Fibroblast of the aortic adventitia (primary cell): ENCODE measurements at regions not wholly inside any gene's neighbourhood (a gene's known extent, or its start where the extent isn't known, plus 50 kb on each side); places are given as distances from the start of the nearest gene placed in this dataset.

ENCODE experiments used
- DNase-seq: peaks from one replicate; pipeline ENCODE4 v3.0.0-alpha.2; 2010; ENCODE audit warnings: low read depth
- H3K4me3 ChIP-seq: 2 replicates; pipeline ENCODE4 v1.5.1; 2011; ENCODE audit warnings: low read depth, mild to moderate bottlenecking, control low read depth, low read length, moderate library complexity
- TF ChIP-seq, protein P1 (sequence below): IDR thresholded peaks from 2 replicates; pipeline ENCODE4 v1.5.1; 2011; ENCODE audit warnings: mild to moderate bottlenecking, low read length, control low read depth, inconsistent platforms; ENCODE audit not compliant: insufficient read depth

GRCh38 chr2:41962922-41963622, 84.7 kb upstream of the PKDCC start:
- TF ChIP-seq, protein P1, sequence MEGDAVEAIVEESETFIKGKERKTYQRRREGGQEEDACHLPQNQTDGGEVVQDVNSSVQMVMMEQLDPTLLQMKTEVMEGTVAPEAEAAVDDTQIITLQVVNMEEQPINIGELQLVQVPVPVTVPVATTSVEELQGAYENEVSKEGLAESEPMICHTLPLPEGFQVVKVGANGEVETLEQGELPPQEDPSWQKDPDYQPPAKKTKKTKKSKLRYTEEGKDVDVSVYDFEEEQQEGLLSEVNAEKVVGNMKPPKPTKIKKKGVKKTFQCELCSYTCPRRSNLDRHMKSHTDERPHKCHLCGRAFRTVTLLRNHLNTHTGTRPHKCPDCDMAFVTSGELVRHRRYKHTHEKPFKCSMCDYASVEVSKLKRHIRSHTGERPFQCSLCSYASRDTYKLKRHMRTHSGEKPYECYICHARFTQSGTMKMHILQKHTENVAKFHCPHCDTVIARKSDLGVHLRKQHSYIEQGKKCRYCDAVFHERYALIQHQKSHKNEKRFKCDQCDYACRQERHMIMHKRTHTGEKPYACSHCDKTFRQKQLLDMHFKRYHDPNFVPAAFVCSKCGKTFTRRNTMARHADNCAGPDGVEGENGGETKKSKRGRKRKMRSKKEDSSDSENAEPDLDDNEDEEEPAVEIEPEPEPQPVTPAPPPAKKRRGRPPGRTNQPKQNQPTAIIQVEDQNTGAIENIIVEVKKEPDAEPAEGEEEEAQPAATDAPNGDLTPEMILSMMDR: no peak
- DNase-seq: peak; percentile 51
- no peak overlapping the region for H3K4me3 ChIP-seq

DNA sequence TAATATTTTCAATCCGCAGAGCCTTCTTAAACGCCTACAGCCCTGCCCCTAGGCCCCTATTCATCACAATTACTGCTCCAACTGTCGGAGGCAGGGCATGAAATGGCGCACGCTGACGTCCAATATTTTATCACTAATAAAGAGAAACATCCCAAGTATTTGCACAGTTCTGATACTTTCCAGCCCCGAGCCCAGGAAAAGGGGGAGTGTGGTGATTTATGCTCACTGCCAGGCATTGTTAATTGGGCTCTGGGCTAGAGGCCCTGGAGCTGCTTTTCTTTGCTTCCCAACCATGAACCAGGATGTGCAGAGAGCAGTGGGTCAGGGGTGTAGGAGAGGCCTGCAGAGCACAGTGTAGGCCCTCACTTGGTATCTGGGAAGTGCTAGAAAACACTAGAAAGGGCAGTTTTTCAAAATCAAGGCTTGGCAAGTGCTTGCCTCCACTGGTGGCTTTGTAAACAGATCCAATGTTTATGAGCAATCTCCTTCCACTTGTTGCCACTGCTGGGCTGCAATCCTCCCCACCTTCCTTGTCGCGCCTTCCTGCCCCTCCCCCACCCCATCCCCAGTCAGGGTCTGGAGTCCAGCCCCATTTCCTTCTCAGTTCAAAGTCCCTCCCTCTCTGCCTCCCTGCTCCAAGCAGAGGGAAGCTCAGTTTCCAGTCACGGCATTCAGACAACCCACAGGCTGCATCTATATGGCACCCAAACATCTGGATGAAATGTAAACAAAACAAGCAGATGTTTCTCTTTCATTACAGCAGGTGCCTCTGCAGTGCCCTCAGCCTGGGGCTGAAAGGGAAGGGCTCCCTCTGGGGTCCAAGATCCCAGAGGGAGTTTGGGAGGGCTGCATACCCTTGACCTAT, 83.9 kb upstream of the PKDCC start:
- TF ChIP-seq, protein P1: no peak
- H3K4me3 ChIP-seq: no peak overlapping the region
- DNase-seq: peak; percentile 93

- TF ChIP-seq, protein P1: no peak
- H3K4me3 ChIP-seq: no peak overlapping the region
- DNase-seq: no peak
These were observed 82.5 kb upstream of the PKDCC start for GRCh38 chr2:41965173-41965908.

DNA sequence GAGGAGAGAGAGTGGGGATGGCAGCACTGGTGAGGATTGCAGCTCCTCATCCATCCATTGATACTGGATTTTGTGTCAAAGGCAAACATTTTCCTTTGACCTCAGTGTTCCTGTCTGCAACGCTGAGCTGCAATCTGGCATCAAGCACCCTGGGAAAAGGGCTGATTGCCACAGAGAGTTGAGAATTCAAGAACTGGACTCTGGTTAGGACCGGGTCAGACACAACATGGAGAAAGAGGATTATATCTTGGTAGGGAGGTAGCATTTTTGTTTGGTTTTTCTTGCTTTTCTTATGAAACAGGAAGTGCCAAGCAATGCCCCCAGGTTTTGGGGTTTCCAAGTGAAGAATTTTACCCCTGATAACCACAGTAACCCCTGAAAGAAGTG, 81.9 kb upstream of the PKDCC start:
- DNase-seq: peak; percentile 84
- TF ChIP-seq, protein P1: no peak

GRCh38 chr2:41966431-41966893, 81.4 kb upstream of the PKDCC start:
- TF ChIP-seq, protein P1: no peak
- DNase-seq: peak; percentile 98
- H3K4me3 ChIP-seq: no peak overlapping the region

More for the DNA sequence above, 81.9 kb upstream of the PKDCC start:
- no peak overlapping the region for H3K4me3 ChIP-seq

- TF ChIP-seq, protein P1: no peak
- DNase-seq: no peak
- no peak overlapping the region for H3K4me3 ChIP-seq
These were observed 80.9 kb upstream of the PKDCC start for GRCh38 chr2:41966920-41967319.
